Cardiac fibroblast (primary cell): ENCODE measurements at regions not wholly inside any gene's neighbourhood (a gene's known extent, or its start where the extent isn't known, plus 50 kb on each side); places are given as distances from the start of the nearest gene placed in this dataset.

Experiments
- DNase-seq, 2 donors: peaks; one replicate each; pipeline versions ENCODE4 v3.0.0 to v3.0.0-alpha.2; 2010; ENCODE audit warnings: low read depth in 2 of 2
- H3K4me3 ChIP-seq, 2 donors: replicated peaks in 1 of 2; 1 replicate in 1 of 2; 2 replicates in 1 of 2; pipeline ENCODE4 v1.5.1; 2011; ENCODE audit warnings: low read depth in 2 of 2, low read length in 2 of 2, mild to moderate bottlenecking in 2 of 2, moderate library complexity in 1 of 2
- CTCF ChIP-seq: IDR thresholded peaks from one replicate; pipeline ENCODE4 v1.5.1; 2011; ENCODE audit warnings: low read depth, mild to moderate bottlenecking, low read length, inconsistent platforms

- no peak for TF ChIP-seq CTCF
- no peak for DNase-seq
- H3K4me3 ChIP-seq: no peak overlapping the region
Measured at GRCh38 chr6:85143676-85144075, 306.2 kb upstream of the NT5E start.

- no peak overlapping the region for H3K4me3 ChIP-seq
- DNase-seq: no peak
- TF ChIP-seq CTCF: no peak
Measured at GRCh38 chr6:85137865-85138264, 312.0 kb upstream of the NT5E start.

GRCh38 chr6:85136310-85136709, 313.6 kb upstream of the NT5E start:
- no peak overlapping the region for H3K4me3 ChIP-seq
- DNase-seq: no peak
- TF ChIP-seq CTCF: no peak

- no peak for TF ChIP-seq CTCF
- H3K4me3 ChIP-seq: no peak overlapping the region
- peak; percentile 56 to 71 for DNase-seq
Measured at GRCh38 chr6:85135376-85136094, 314.3 kb upstream of the NT5E start.

GRCh38 chr6:85134172-85134571, 315.7 kb upstream of the NT5E start:
- peak; percentile 41 to 46 for DNase-seq
- TF ChIP-seq CTCF: no peak
- H3K4me3 ChIP-seq: no peak overlapping the region

GRCh38 chr6:85132091-85132490, 317.8 kb upstream of the NT5E start:
- TF ChIP-seq CTCF: no peak
- H3K4me3 ChIP-seq: no peak overlapping the region
- DNase-seq: no peak

- TF ChIP-seq CTCF: no peak
- DNase-seq: peak in 1 of 2 donors; percentile 44
- H3K4me3 ChIP-seq: no peak overlapping the region
Measured at GRCh38 chr6:85130743-85131142, 319.1 kb upstream of the NT5E start.
